ENCODE measurements at regions not wholly inside any gene's neighbourhood (a gene's known extent, or its start where the extent isn't known, plus 50 kb on each side); places are given as distances from the start of the nearest gene placed in this dataset.

GRCh38 chr3:20326541-20326940 is 140.5 kb upstream of the SGO1 start:
- Histone ChIP-seq H4K20me1 (ENCODE audit: insufficient read depth) (no peaks in the 10 kb centered on the region), H3K36me3 (ENCODE audit: control insufficient read depth in 1 of 2, insufficient read depth in 2 of 2, low read length in 2 of 2) (no peaks in the 10 kb centered on the region), H2AFZ (ENCODE audit: low read depth, low read length, poor library complexity, severe bottlenecking) (no peak overlapping the region), H3K9ac (ENCODE audit: low read length) (no peak overlapping the region), H3K4me3 (replicated peaks in 1 of 2; ENCODE audit: low read depth in 1 of 2, low read length in 2 of 2) (no peak overlapping the region), H3K79me2 (ENCODE audit: insufficient read depth, low read length) (no peaks in the 10 kb centered on the region), H3K4me2 (ENCODE audit: low read length) (no peak overlapping the region), H3K4me1 (ENCODE audit: control insufficient read depth in 1 of 2, insufficient read depth in 2 of 2, low read length in 2 of 2) (no peaks in the 10 kb centered on the region), H3K27me3 (ENCODE audit: insufficient read depth, low read length) (no peaks in the 10 kb centered on the region), H3K9me2 (ENCODE audit: insufficient read depth) (no peaks in the 10 kb centered on the region), H3K27ac (ENCODE audit: low read depth, low read length) (no peak overlapping the region), H3K9me3 (ENCODE audit: control insufficient read depth in 1 of 2, insufficient read depth in 1 of 2, low read depth in 1 of 2, low read length in 2 of 2) (no peaks in the 10 kb centered on the region)
- RAD21 ChIA-PET (ENCODE audit: low non-redundant PET in 1 of 2, low total read pairs in 2 of 2, uncharacterized antibody in 2 of 2, unreplicated experiment in 2 of 2): no interaction called here
- POLR2A ChIA-PET: no interaction called here
- BruUV-seq (replicated peaks): no TSS peak
- DNase-seq (ENCODE audit: low read depth, low spot score): no peak
- ATAC-seq: no peak
- no peak for TF ChIP-seq ATF3 (IDR thresholded peaks at IDR 0.05)
- no peak for TF ChIP-seq ZBTB33 (IDR thresholded peaks at IDR 0.05; ENCODE audit: extremely low read depth, insufficient replicate concordance, low read length)
- TF ChIP-seq RAD21 (IDR thresholded peaks at IDR 0.05; ENCODE audit: low read depth): no peak
- TF ChIP-seq EGR1 (IDR thresholded peaks at IDR 0.05; ENCODE audit: low read depth): no peak
- TF ChIP-seq EZH2 (IDR thresholded peaks at IDR 0.05): no peak
- no peak for TF ChIP-seq SRF (IDR thresholded peaks at IDR 0.05; ENCODE audit: low read depth)
- TF ChIP-seq ZFX (IDR thresholded peaks at IDR 0.05): no peak
- no peak for TF ChIP-seq JUND (IDR thresholded peaks at IDR 0.05)
- no peak for TF ChIP-seq POLR2AphosphoS5 (IDR thresholded peaks at IDR 0.05; ENCODE audit: low read depth, low read length)
- TF ChIP-seq TCF7L2 (IDR thresholded peaks at IDR 0.05; ENCODE audit: borderline replicate concordance, extremely low read depth, insufficient read depth, insufficient read length): no peak
- intact Hi-C loops (cut with micrococcal nuclease): no loop called here
- CTCF ChIA-PET: no interaction called here

GRCh38 chr3:20325563-20325962 is 139.6 kb upstream of the SGO1 start:
- Histone ChIP-seq H3K9ac (ENCODE audit: low read length) (no peak overlapping the region), H4K20me1 (ENCODE audit: insufficient read depth) (no peaks in the 10 kb centered on the region), H3K4me1 (ENCODE audit: control insufficient read depth in 1 of 2, insufficient read depth in 2 of 2, low read length in 2 of 2) (no peaks in the 10 kb centered on the region), H3K27me3 (ENCODE audit: insufficient read depth, low read length) (no peaks in the 10 kb centered on the region), H3K27ac (ENCODE audit: low read depth, low read length) (no peak overlapping the region), H3K4me2 (ENCODE audit: low read length) (no peak overlapping the region), H2AFZ (ENCODE audit: low read depth, low read length, poor library complexity, severe bottlenecking) (no peak overlapping the region), H3K36me3 (ENCODE audit: control insufficient read depth in 1 of 2, insufficient read depth in 2 of 2, low read length in 2 of 2) (no peaks in the 10 kb centered on the region), H3K9me3 (ENCODE audit: control insufficient read depth in 1 of 2, insufficient read depth in 1 of 2, low read depth in 1 of 2, low read length in 2 of 2) (no peaks in the 10 kb centered on the region), H3K9me2 (ENCODE audit: insufficient read depth) (no peaks in the 10 kb centered on the region), H3K4me3 (replicated peaks in 1 of 2; ENCODE audit: low read depth in 1 of 2, low read length in 2 of 2) (no peak overlapping the region), H3K79me2 (ENCODE audit: insufficient read depth, low read length) (no peaks in the 10 kb centered on the region)
- ATAC-seq (no peak), DNase-seq (ENCODE audit: low read depth, low spot score) (no peak)
- BruUV-seq (replicated peaks): no TSS peak
- intact Hi-C loops (cut with micrococcal nuclease): no loop called here
- ChIA-PET RAD21 (ENCODE audit: low non-redundant PET in 1 of 2, low total read pairs in 2 of 2, uncharacterized antibody in 2 of 2, unreplicated experiment in 2 of 2) (no interaction called here), POLR2A (no interaction called here), CTCF (no interaction called here)
- no peak for TF ChIP-seq REST (IDR thresholded peaks at IDR 0.05; ENCODE audit: low read depth)
- TF ChIP-seq SRF (IDR thresholded peaks at IDR 0.05; ENCODE audit: low read depth): no peak
- no peak for TF ChIP-seq FOSL1 (IDR thresholded peaks at IDR 0.05; ENCODE audit: low read depth)
- TF ChIP-seq ZNF274 (IDR thresholded peaks at IDR 0.05; ENCODE audit: low read depth, low read length): no peak
- no peak for TF ChIP-seq EGR1 (IDR thresholded peaks at IDR 0.05; ENCODE audit: low read depth)
- TF ChIP-seq JUND (IDR thresholded peaks at IDR 0.05): no peak
- TF ChIP-seq CEBPB (IDR thresholded peaks at IDR 0.05; ENCODE audit: low read depth): no peak
- TF ChIP-seq SP1 (IDR thresholded peaks at IDR 0.05; ENCODE audit: low read depth): no peak

Measured in HCT116 (cell line).